HepG2 (cell line): ENCODE measurements at regions not wholly inside any gene's neighbourhood (a gene's known extent, or its start where the extent isn't known, plus 50 kb on each side); places are given as distances from the start of the nearest gene placed in this dataset.

Experiments used
- ATAC-seq: fragments of 200-7000 bp; cut with Tn5 transposase; 3 replicates; pipeline ENCODE4 v1.9.1; 2020; ENCODE audit warnings: mild to moderate bottlenecking, moderate library complexity
- BruUV-seq: library from RNA; stranded (reverse); fragments of 400-500 nt; replicated peaks from 2 replicates; lab custom pipeline; 2021; lab: Mats Ljungman, UMichigan
- CTCF ChIA-PET: fragments of 300-600 bp; formaldehyde crosslinking; extraction: SDS; loops from one replicate; lab custom pipeline; 2021; ENCODE audit warnings: low total read pairs, inconsistent platforms, low intra/inter-chr PET ratio; lab: Yijun Ruan, JAX
- POLR2A ChIA-PET: fragments of 350-600 bp; sonication (Branson Sonifier 250); formaldehyde crosslinking; loops from one replicate; lab custom pipeline; 2020; ENCODE audit warnings: antibody characterized with exemption, inconsistent platforms; lab: Yijun Ruan, JAX
- DNase-seq: peaks from one replicate; pipeline ENCODE4 v3.0.0-alpha.2; 2015; ENCODE audit warnings: low spot score
- FAIRE-seq: peaks from 3 replicates; lab custom pipeline; 2011; peaks lifted over from hg19 to GRCh38; lab: Jason Lieb, UNC
- H2AFZ ChIP-seq: one replicate; pipeline ENCODE4 v1.6.1; 2011; ENCODE audit warnings: low read length, inconsistent platforms
- H3K27ac ChIP-seq: fragments of 300-600 bp; 3 replicates; pipeline ENCODE4 v1.8.0; 2011; ENCODE audit warnings: mixed run types, mild to moderate bottlenecking, mixed read lengths, low read length, inconsistent platforms; ENCODE audit not compliant: insufficient read depth; ENCODE audit errors: extremely low read length
- H3K27me3 ChIP-seq, 2 experiments: fragments of 200-600 bp in 1 of 2; 2 replicates in 1 of 2; 3 replicates in 1 of 2; pipeline versions ENCODE4 v1.6.0 to v1.8.0; 2011; ENCODE audit warnings: low read length in 2 of 2, mild to moderate bottlenecking in 2 of 2, moderate library complexity in 2 of 2, inconsistent platforms in 1 of 2; ENCODE audit not compliant: insufficient read depth in 2 of 2, control insufficient read depth in 1 of 2
- H3K36me3 ChIP-seq, 2 experiments: fragments of 200-600 bp in 1 of 2; replicated peaks in 1 of 2; 2 replicates in 1 of 2; 3 replicates in 1 of 2; pipeline versions ENCODE4 v1.5.1 to v1.8.0; 2011; ENCODE audit warnings: low read length in 2 of 2, inconsistent platforms in 1 of 2; ENCODE audit not compliant: insufficient read depth in 2 of 2, control insufficient read depth in 1 of 2
- H3K4me1 ChIP-seq: 2 replicates; pipeline ENCODE4 v1.5.1; 2012; ENCODE audit warnings: low read length, inconsistent platforms; ENCODE audit not compliant: insufficient read depth
- H3K4me2 ChIP-seq: 2 replicates; pipeline ENCODE4 v1.6.0; 2011; ENCODE audit warnings: low read depth, low read length, inconsistent platforms
- H3K4me3 ChIP-seq, 3 experiments: fragments of 200-600 bp in 1 of 3; sonication (generic), shearing (Covaris generic) in 1 of 3; replicated peaks in 1 of 3; 2 replicates each; pipeline ENCODE4 v1.5.1; 2011 to 2016; ENCODE audit warnings: low read length in 3 of 3, inconsistent platforms in 2 of 3, low read depth in 2 of 3, mild to moderate bottlenecking in 2 of 3, control low read depth in 1 of 3, mixed read lengths in 1 of 3; ENCODE audit not compliant: insufficient read depth in 1 of 3
- H3K79me2 ChIP-seq: one replicate; pipeline ENCODE4 v1.6.1; 2011; ENCODE audit warnings: low read length, inconsistent platforms; ENCODE audit not compliant: insufficient read depth
- H3K9ac ChIP-seq: 2 replicates; pipeline ENCODE4 v1.6.0; 2011; ENCODE audit warnings: mild to moderate bottlenecking, low read depth, low read length, inconsistent platforms; ENCODE audit not compliant: insufficient read depth
- H3K9me3 ChIP-seq: 2 replicates; pipeline ENCODE4 v1.5.1; 2012; ENCODE audit warnings: mild to moderate bottlenecking, low read length
- H4K20me1 ChIP-seq: 2 replicates; pipeline ENCODE4 v1.6.0; 2011; ENCODE audit warnings: inconsistent platforms, mild to moderate bottlenecking, low read length, moderate library complexity; ENCODE audit not compliant: insufficient read depth
- AKAP8 ChIP-seq: sonication (generic); formaldehyde crosslinking; IDR thresholded peaks from 2 replicates; pipeline ENCODE4 v1.5.1; 2020; ENCODE audit warnings: mild to moderate bottlenecking, missing genetic modification reagents
- CEBPB ChIP-seq: IDR thresholded peaks from 2 replicates; pipeline ENCODE4 v1.6.1; 2011; ENCODE audit warnings: low read depth, low read length, improper control_type of control experiment, borderline replicate concordance
- HNRNPLL ChIP-seq: fragments of 200-400 bp; formaldehyde crosslinking; IDR thresholded peaks from 2 replicates; pipeline ENCODE4 v1.6.1; 2017; ENCODE audit warnings: mild to moderate bottlenecking, low read depth, low read length; ENCODE audit not compliant: poor library complexity, severe bottlenecking
- HOXD1 ChIP-seq: sonication (generic); formaldehyde crosslinking; IDR thresholded peaks from 2 replicates; pipeline ENCODE4 v1.5.0; 2020; ENCODE audit warnings: missing genetic modification reagents
- KDM4B ChIP-seq: sonication (generic); formaldehyde crosslinking; IDR thresholded peaks from 2 replicates; pipeline ENCODE4 v1.4.0; 2020; ENCODE audit warnings: missing genetic modification reagents
- RBM22 ChIP-seq: fragments of 200-400 bp; formaldehyde crosslinking; optimal IDR thresholded peaks from 2 replicates; pipeline ENCODE3; 2017; ENCODE audit warnings: mild to moderate bottlenecking, low read length, moderate library complexity
- REST ChIP-seq, 2 experiments: IDR thresholded peaks; 2 replicates each; pipeline ENCODE4 v1.6.1; 2011 to 2012; ENCODE audit warnings: low read length in 2 of 2, borderline replicate concordance in 1 of 2, low read depth in 1 of 2, mild to moderate bottlenecking in 1 of 2, moderate library complexity in 1 of 2
- RFX3 ChIP-seq: IDR thresholded peaks from 2 replicates; pipeline ENCODE4 v1.6.1; 2016; ENCODE audit warnings: missing biosample characterization, missing genetic modification reagents
- SMC3 ChIP-seq: IDR thresholded peaks from 2 replicates; pipeline ENCODE4 v1.6.1; 2011; ENCODE audit warnings: low read length, improper control_type of control experiment
- THAP11 ChIP-seq: IDR thresholded peaks from 2 replicates; pipeline ENCODE4 v1.6.1; 2016; ENCODE audit warnings: missing biosample characterization, missing genetic modification reagents
- TSC22D2 ChIP-seq: sonication (generic); formaldehyde crosslinking; IDR thresholded peaks from 2 replicates; pipeline ENCODE4 v1.5.1; 2020; ENCODE audit warnings: missing genetic modification reagents, mild to moderate bottlenecking, borderline replicate concordance
- ZFX ChIP-seq: sonication (generic); formaldehyde crosslinking; IDR thresholded peaks from 2 replicates; pipeline ENCODE4 v1.4.0; 2020; ENCODE audit warnings: mild to moderate bottlenecking, low read depth, missing genetic modification reagents, moderate library complexity
- ZNF101 ChIP-seq: sonication (generic); formaldehyde crosslinking; IDR thresholded peaks from 2 replicates; pipeline ENCODE4 v1.4.0; 2020; ENCODE audit warnings: mild to moderate bottlenecking, low read depth, missing genetic modification reagents, borderline replicate concordance
- ZNF331 ChIP-seq: sonication (generic); formaldehyde crosslinking; IDR thresholded peaks from 2 replicates; pipeline ENCODE4 v1.4.0; 2020; ENCODE audit warnings: missing genetic modification reagents
- ZNF446 ChIP-seq: sonication (generic); formaldehyde crosslinking; IDR thresholded peaks from 2 replicates; pipeline ENCODE4 v1.5.0; 2020; ENCODE audit warnings: mild to moderate bottlenecking, missing genetic modification reagents
- ZNF777 ChIP-seq: sonication (generic); formaldehyde crosslinking; IDR thresholded peaks from 2 replicates; pipeline ENCODE4 v1.4.0; 2020; ENCODE audit warnings: missing genetic modification reagents
- ZNF782 ChIP-seq: sonication (generic); formaldehyde crosslinking; IDR thresholded peaks from 2 replicates; pipeline ENCODE4 v1.4.0; 2020; ENCODE audit warnings: missing genetic modification reagents, mild to moderate bottlenecking, borderline replicate concordance
- WGBS: methylation state at CpG from one replicate; pipeline ENCODE4 v1.1.6; 2017; ENCODE audit warnings: low lambda C conversion rate; 5-methylcytosine and 5-hydroxymethylcytosine counted together
- in situ Hi-C: cut with HindIII; loops from 2 replicates; pipeline ENCODE4 v1.10.0; 2017; ENCODE audit warnings: low pct_unique_long_range_greater_than_20kb; ENCODE audit not compliant: extremely low pct_ligation_motif_present
- intact Hi-C: fragments of 100-400 bp; cut with micrococcal nuclease; formaldehyde crosslinking; loops from one replicate; pipeline ENCODE4 v1.10.0; 2022; ENCODE audit not compliant: unreplicated experiment
- TF ChIP-seq, protein P1 (sequence below): sonication (generic); formaldehyde crosslinking; IDR thresholded peaks from 2 replicates; pipeline ENCODE4 v1.5.0; 2020; ENCODE audit warnings: missing genetic modification reagents

DNA sequence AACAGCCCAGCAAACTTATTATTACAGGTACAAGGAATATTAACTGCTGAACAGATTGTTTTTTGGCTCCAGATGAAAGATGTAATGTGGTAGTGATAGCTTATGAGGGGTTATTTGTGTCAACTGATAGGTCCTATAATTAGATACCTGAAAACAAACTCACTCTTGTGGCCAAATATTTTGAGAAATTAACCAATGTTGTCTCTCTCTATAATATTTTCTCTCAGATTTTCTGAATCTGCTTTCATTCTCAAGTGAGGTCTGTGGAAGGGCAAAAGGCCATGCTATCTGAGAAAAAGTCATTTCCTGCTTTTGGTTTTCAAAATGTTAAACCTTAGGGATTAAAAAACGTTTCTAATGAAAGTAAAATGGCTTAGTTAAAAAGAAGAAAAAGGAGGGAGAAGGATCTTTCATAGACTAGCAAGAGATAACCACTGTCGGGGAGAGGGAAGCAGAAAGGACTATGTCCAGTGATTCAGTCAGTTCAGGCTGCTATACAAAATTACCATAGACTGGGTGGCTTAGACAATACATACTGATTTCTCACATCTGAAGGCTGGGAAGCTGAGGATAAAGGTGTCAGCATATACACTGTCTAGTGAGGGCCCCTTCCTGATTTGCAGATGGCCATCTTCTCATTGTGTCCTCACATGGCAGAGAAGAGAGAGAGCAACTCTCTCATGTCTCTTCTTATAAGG, 277.5 kb upstream of the P2RY1 start:
- no peak overlapping the region for H3K4me2 ChIP-seq
- no peak for FAIRE-seq
- H4K20me1 ChIP-seq = no peaks in the 10 kb centered on the region
- in situ Hi-C loops (no loop called here), intact Hi-C loops (no loop called here)
- peaks cover 13% of the 10 kb centered on the region for H3K4me1 ChIP-seq
- H3K79me2 ChIP-seq = no peaks in the 10 kb centered on the region
- 15% methylated on average over 2 of the region's 2 CpGs for WGBS
- ChIA-PET CTCF (no interaction called here), POLR2A (no interaction called here)
- DNase-seq = no peak
- H3K27me3 ChIP-seq = no peaks in the 10 kb centered on the region; a peak in 1 of 5 replicates
- H3K36me3 ChIP-seq = no peaks in the 10 kb centered on the region
- TF ChIP-seq, protein P1, sequence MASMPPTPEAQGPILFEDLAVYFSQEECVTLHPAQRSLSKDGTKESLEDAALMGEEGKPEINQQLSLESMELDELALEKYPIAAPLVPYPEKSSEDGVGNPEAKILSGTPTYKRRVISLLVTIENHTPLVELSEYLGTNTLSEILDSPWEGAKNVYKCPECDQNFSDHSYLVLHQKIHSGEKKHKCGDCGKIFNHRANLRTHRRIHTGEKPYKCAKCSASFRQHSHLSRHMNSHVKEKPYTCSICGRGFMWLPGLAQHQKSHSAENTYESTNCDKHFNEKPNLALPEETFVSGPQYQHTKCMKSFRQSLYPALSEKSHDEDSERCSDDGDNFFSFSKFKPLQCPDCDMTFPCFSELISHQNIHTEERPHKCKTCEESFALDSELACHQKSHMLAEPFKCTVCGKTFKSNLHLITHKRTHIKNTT = no peak
- TF ChIP-seq SMC3 = no peak
- TF ChIP-seq AKAP8 (CRISPR knock-in tag) = no peak
- TF ChIP-seq ZNF331 (CRISPR knock-in tag) = no peak
- no peak for TF ChIP-seq RBM22
- no peak for TF ChIP-seq ZNF446
- TF ChIP-seq KDM4B = no peak
- TF ChIP-seq REST (IDR thresholded peaks at IDR 0.05; ENCODE audit: borderline replicate concordance in 1 of 2, low read depth in 1 of 2, low read length in 2 of 2) = no peak
- TF ChIP-seq ZFX (CRISPR knock-in tag) = no peak
- TF ChIP-seq HOXD1 (CRISPR knock-in tag) = no peak
- TF ChIP-seq HNRNPLL = no peak
- no peak for TF ChIP-seq CEBPB
- TF ChIP-seq ZNF777 (CRISPR knock-in tag) = no peak
- TF ChIP-seq RFX3 (CRISPR knock-in tag) = no peak
- TF ChIP-seq TSC22D2 (CRISPR knock-in tag) = no peak
- no peak for TF ChIP-seq THAP11 (CRISPR knock-in tag)
- TF ChIP-seq ZNF101 (CRISPR knock-in tag) = no peak
- no peak for TF ChIP-seq ZNF782 (CRISPR knock-in tag)
- ATAC-seq = no peak
- H3K9ac ChIP-seq = no peak overlapping the region
- H2AFZ ChIP-seq = no peak overlapping the region
- no peak overlapping the region for H3K27ac ChIP-seq
- no peak overlapping the region for H3K4me3 ChIP-seq
- no peaks in the 10 kb centered on the region for H3K9me3 ChIP-seq
- no TSS peak for BruUV-seq
